ENCODE measurements at regions not wholly inside any gene's neighbourhood (a gene's known extent, or its start where the extent isn't known, plus 50 kb on each side); places are given as distances from the start of the nearest gene placed in this dataset.

DNA sequence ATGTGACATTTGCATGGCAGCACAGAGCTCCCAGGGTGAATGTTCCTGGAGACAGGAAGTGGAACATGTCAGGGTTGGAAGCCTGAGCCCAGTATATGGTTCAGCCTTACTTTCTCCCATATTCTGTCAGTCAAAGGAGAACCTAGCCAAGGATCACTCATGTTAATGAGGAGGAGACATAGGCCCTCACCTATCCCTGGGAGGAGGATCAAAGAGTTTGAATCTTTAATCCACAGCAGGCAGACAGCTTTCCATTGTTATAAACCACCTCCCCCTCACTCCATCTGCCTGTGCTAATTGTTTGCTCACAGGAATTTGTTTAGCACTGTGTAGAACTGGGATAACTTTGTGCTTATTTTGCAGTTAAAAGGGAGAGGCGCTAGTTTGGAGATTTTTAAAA lies 1069.1 kb downstream of the EFNB2 start:
- intact Hi-C loops (cut with micrococcal nuclease), result no loop called here

DNA sequence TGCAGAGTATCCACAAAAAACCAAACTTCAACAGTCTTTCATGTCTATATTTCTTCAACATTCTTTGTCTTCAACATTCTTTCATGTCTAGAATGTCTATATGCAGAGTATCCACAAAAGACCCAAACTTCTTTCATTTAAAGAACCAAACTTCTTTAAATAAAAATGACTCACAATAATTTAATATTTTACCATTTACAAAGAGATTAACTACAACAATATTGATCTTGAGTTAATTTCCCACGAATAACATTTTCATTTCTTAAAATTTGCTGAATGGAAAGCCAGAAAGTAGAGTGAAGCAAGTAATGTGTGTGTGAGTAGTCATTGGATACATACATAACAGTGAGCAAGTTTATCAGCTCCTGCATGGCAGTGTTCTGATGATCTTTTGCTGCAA lies 1069.7 kb downstream of the EFNB2 start, which contains the start of gene DAOA:
Gene DAOA (plus strand): TSS at position 301 of the 400 bp plus-strand sequence.
- intact Hi-C loops (cut with micrococcal nuclease), result no loop called here

DNA sequence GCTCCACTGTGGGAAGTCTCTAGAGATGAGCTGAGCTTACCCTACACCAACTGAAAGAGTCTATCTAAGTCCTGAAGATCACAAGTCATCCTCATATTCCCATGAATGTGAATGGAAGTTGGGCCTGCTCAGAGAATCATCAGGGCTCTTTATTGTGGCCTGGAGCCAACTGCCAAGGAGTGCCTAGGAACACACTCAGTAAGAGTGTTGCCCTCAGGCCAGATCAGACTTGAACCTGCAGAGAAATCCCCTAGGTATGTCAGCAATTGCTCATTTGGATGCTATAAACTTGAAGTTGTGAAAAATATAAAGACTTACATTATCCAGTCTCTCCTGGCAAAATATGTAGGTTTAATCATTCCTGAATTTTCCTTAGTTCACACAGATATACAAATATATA lies 1070.2 kb downstream of the EFNB2 start:
- intact Hi-C loops (cut with micrococcal nuclease), result no loop called here

DNA sequence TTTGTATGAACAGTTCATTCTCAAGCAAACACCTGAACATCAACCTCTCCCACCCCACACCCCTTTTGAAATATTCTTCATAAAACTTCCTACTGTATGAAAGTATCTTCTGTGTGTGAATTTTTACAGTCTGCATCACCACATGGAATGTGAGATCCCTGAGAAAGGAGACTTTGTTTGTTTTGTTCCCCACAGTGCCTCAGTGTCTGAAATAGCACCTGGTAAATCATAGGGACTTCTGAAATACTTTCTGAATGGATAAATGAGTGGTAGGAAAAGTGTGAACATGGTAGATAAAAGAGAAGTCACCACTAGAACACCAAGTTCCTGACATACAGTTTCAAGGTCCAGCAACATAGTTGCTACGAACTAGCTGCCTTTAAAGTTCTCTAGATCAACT lies 1071.2 kb downstream of the EFNB2 start:
- intact Hi-C loops (cut with micrococcal nuclease), result no loop called here

DNA sequence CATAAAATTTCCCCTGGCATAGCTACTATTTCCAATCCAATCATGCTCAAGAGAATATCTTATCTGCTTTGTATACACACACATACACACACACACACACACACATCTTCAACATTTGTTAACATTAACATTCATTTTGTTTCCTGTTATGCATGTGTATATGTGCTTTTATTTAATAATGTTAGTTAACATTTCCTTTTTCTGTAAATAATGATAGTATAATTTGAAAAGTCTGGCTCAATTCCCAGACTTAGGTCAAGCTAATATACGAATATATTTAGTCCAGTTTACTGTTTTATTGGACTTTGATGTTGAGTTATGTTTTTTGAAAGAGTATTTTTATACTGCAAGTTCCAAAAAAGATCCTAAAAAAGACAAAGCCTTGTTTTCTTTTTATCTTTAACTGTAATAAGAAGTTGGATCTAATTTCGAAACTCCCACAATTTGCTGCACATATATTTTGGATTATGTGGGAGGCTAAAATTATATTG lies 1072.4 kb downstream of the EFNB2 start:
- intact Hi-C loops (cut with micrococcal nuclease), result no loop called here

DNA sequence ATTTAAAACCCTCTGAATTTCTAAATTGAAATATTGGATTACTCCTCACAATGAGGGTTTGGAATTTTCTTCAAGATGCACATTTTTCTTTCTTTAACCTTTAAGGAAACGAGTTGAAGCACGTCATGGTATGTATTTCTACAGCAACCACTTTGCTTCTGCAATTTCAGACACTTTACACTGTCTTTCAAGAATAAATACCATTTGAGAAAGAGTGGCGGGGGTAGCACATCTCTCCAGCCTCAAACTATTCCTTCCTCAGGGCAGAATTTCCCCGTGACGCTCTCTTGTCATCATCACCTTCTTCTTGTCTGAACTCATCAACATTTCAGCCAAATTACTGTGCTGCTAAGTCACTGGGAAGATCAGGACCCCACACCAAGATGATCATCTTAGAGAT lies 1073.4 kb downstream of the EFNB2 start:
- intact Hi-C loops (cut with micrococcal nuclease), result no loop called here

DNA sequence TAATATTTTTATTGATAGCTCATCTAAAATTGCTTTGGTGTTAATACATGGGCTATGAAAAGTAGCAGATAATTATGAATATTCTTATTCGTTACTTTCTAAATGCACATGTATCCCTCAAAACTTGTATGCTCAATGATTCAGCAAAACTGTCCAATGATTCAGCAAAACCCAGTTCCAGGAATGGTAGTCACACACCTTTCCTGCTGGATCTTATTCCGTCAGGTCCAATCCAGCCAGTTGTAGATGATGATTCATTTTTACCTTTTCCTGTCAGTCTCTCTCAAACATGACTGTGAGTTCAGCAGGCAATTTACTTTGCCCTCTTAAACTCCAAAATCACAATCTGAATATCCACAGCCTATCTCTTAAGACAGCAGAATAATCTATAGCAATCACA lies 1082.6 kb downstream of the EFNB2 start:
- intact Hi-C loops (cut with micrococcal nuclease), result no loop called here

DNA sequence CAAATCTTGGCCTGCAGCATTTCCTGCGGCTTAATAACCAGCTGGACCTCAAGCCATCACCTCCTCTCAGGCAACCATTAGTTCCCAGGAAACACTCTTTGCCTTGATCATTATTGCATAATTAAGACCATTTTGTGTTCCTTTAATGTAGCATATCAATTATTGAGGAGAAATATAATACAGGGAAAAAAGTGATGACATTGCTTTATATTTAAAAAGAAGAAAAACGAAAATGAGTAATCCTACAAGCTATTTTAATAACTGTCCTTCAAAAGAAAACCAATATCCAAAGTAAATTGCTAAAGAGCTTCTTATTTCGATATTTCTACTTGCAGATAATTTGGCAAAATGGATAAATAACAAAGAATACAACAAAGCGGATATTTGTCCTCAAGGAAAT lies 1084.7 kb downstream of the EFNB2 start:
- intact Hi-C loops (cut with micrococcal nuclease), result no loop called here

DNA sequence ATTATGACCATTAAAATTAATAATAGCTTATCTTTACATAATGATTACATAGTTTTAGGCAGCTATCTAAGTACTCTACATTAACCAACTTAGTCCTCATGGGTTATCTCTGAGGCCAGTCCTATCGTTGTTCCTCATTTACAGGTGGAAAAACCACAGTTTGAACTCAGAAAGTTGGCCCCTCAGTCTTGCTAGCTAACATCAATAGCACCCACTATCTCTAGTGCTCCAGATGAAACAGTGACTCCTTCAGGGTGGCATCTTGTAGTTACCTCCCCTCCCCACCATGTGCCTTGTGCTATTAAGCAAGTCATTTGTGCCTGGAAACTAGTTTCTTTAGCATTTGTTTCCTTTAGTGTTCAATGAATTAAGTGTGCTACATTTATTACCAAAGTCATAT lies 1086.7 kb downstream of the EFNB2 start:
- intact Hi-C loops (cut with micrococcal nuclease), result no loop called here

DNA sequence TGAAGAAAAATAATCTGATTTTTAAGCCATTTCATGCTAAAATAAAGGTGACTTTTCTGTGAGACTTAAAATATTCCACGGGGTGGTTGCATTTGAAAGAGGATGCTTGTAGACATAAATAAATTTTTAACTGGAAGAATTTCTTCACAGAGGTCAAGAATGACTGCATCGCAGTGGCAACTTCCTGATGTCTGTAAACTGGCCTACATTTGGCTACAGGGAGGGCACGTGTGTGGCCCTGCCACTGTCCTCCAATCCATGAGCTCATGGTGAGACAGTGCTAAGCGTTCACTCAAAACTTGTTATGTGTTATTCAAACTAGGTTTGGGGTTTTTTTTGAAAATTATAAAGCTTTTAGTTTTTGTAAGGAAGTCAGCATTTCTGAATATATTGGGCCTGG lies 1089.3 kb downstream of the EFNB2 start:
- intact Hi-C loops (cut with micrococcal nuclease), result no loop called here

DNA sequence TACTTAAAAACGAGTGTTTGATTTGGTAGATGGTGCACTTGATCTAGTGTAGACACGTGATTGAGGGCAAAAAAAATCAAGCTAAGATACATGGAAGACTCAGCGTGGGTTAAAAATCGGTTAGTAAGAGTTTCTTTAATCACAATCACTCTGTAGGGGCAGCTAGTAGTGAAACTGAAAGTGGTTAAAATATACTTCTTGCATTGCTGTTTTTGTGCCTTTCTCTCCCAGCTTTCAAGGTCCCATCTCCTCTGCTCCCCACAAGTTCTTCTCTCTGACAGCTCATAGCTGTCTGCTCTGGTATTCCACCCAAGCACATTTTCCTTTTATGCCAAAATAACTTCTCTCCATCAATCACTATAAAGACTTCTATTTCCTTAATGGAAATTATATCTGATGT lies 1089.7 kb downstream of the EFNB2 start:
- intact Hi-C loops (cut with micrococcal nuclease), result no loop called here

DNA sequence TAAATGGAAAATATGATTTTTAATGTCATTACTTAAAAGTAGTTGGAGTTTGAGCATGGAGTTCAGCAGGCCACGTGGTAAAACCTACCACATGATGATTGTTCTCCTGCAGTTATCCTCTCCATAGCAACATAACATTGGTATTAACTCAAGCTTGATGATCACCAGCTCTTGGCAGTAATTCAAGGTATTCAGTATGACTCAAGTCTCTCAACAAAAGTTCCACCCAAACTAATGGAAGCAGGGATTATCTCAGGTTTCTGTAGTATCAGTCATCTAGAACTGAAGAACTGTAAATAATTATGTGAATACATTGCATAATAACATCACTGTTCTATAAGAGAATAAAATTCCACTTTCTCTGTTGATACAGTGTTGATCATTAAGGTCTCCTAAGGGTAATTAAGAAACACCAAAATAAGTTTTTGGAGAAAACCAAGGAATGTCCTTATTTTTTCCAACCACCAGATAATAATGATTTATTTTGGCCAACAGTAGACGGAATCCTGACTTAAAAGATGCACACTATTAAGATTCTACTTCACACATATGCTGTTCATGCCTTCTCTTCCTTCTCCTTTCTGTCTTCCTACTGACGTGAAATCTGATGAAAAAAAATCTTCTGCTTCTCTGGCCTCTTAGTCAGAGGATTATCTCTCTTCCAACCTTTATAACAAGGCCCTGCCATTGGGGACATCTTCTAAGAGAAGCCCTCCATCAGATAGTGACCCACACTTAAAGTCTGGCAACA lies 1092.3 kb downstream of the EFNB2 start:
- intact Hi-C loops (cut with micrococcal nuclease), result no loop called here

DNA sequence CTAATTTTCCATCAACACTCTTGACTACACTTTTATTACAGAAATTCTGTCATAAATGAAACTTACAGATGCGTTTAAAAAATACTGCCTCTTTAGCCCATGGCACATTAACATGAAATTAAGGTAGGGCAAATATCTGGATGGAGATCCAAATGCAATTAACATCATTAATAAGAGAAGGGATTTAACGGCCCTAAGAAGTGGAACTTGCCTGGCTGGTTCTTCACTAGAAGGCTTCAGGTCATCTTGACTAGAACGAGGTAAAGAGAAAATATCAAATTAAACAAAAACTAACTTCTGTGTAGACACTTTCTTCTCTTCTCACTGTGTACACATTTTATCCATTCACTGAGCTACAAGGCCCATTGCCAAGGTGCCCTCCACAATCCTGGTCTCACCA lies 1093.4 kb downstream of the EFNB2 start:
- intact Hi-C loops (cut with micrococcal nuclease), result no loop called here

DNA sequence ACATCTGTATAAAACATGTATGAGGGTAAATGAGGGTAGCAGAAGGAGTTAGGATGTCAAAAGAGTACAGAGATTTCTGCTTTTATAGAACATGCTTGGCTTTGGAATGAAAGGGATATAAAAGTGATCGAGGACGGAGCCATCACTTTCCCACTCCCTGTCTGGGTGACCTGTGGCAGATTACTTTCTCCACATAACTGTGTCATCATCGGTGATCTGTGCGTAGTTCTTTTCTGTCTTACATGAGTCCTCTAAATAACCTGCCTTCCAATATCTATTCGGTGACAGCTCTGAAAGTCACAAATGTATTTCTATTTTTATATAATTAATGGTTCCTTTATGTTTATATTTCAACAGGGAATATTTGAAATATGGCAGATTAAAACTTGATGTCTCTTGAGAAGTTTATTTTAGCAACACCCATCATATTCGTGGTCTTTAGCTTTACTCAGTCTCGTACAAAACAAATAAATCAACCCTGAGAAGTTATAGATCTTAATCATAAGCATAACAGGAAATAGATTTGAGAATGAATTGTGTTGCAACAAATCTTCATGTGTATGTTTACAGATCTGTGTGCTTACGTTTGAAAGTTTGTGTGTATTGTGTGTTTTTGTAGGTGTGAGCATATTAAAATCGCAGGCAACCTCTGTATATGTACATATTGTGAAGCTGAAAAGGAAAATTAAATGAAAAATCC lies 1094.3 kb downstream of the EFNB2 start:
- intact Hi-C loops (cut with micrococcal nuclease), result no loop called here

DNA sequence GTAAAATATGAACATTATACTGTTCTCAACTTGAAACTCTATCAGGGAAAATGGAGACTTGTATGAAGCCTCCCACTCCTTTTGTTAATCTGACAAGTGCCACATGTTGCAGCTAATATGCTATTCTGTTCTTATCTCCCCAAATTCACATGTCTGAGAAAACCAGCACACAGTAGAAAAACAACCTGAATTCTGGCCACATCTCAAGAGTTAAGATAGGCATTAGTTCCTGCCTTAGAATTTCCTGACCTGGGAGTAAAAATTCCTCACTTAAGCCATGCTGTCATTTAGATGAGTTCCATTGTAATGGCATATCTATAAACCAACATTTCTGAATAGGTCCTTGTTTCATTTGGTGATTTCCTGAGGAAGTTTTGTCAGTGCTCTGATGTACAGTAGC lies 1098.5 kb downstream of the EFNB2 start:
- intact Hi-C loops (cut with micrococcal nuclease), result no loop called here

DNA sequence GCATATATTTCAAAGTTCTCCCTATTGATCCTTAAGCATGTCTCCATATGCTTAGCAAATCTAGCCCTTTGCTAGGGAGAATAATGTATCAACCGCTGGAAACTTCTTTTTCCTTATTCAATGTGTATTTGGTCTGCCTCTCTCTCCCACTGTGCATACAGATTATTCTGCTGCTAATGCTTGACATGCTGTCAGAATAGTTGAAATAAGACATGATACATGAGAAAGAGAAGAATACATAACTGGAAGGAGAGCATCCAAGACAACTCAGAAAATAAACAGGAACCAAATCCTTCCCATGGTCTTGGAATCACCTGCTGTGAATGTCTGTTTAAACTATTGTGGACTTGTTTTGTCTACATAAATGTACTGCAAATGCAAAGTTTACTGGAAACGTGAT lies 1103.0 kb downstream of the EFNB2 start:
- intact Hi-C loops (cut with micrococcal nuclease), result no loop called here

DNA sequence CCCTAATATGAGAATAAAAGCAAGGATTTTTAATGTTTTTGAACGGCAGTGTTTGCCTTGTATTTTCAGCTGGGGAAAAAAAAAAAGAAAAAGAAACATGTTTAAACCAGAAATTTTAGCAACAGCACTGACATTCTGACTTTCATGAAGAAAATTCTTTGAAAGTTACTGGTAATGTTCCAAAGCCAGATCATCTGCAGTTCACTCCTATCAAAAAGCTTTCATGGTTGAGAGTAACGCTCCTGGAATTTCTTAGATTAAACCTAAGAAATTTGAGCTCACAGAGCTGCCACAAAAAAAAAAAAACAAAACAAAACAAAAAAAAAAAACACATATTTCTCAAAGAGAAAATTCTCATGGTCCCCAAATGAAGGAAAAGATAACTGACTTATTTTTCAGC lies 1106.7 kb downstream of the EFNB2 start:
- intact Hi-C loops (cut with micrococcal nuclease), result no loop called here

DNA sequence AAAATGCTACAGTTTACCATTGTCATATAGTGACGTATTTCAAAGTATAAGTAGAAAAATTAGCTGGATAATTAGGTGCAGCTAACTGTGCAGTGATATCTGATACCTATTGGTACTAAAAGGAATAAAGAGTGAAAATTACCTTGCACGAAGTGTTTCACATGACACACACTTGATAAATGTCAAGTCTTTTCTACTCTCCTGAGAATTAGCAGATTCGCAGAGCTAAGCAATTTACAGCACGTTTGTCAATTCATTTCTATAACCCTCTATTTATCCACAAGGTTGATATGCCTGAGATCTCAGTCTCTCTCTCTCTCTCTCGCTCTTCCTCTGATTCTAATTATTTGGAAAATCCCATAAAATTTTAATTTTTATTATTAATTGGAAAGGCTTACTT lies 1109.0 kb downstream of the EFNB2 start:
- intact Hi-C loops (cut with micrococcal nuclease), result no loop called here

DNA sequence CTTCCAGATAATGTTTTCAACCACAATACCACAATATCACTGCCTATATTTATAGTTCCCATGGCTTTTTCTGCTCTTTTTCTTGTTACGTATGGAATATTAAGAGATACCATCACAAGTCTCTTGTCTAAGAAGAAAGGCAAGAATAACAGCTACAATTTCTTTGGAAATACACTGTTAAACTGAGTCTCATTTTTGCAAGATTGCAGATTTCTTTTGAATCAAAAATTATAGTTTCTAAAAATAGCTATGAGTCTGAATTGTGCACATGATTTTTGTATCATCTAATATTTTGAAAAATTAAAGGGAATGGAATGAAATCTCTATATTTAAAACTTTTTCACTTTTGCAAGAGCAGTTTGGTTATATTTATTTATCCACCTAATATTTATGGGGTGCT lies 1120.8 kb downstream of the EFNB2 start:
- intact Hi-C loops (cut with micrococcal nuclease), result loop anchor here (10.0 kb wide), 1 partner anchor 1500 kb away; no protein-coding TSS in a partner anchor

DNA sequence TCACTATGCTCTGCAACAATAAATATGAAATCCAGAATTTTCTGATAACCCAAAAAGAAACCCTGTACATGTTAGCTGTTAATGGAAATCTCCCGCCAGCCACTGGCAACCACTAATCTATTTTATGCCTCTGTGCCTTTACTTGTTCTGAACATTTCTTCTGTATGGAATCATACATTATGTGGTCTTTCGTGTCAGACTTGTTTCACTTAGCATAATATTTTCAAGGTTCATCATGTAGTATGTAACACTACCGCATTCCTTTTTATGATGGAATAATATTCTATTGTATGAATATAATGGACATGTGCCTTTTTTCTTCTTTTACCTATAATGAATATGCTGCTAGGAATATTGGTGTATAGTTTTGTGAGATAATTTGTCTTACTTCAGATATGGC lies 1123.3 kb downstream of the EFNB2 start:
- intact Hi-C loops (cut with micrococcal nuclease), result loop anchor here (10.0 kb wide), 1 partner anchor 1503 kb away; no protein-coding TSS in a partner anchor

DNA sequence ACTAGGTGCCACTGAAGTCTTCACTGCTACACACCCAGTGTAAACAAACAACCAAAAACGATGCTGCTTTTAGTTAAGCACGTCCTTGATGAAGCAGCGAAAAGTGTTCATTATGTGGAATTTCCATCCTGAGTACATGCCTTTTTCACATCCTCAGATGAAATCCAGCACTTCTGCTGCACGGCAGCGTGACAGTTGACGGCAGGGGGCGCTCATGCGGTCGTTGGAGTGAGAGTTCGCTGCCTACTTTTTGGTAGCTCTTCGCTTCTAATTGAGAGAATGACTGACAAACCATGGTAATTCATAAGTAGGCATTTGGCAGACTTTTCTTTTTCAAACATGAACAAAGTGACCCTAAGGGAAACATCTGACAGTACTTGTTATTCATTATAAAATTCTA lies 1124.9 kb downstream of the EFNB2 start:
- intact Hi-C loops (cut with micrococcal nuclease), result loop anchor here (10.0 kb wide), 1 partner anchor 1504 kb away; no protein-coding TSS in a partner anchor

DNA sequence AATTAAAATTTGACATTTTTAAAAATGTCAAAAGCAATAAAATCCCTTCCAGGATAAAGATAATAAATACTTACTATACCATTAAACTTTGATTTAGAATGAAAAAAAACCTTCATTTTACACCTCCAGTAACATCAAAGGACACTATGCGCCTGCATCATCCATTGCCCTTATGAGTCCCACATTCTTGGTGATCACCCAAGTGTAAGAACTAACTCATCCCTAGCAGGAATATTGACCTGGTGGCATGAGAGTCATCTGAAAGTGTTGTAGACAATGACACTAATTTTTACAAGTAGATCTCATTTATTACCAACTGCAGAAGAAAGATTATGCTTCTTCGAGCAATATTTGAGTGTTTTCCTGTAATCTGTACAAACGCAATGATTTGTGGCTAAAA lies 1128.9 kb downstream of the EFNB2 start:
- intact Hi-C loops (cut with micrococcal nuclease), result no loop called here

DNA sequence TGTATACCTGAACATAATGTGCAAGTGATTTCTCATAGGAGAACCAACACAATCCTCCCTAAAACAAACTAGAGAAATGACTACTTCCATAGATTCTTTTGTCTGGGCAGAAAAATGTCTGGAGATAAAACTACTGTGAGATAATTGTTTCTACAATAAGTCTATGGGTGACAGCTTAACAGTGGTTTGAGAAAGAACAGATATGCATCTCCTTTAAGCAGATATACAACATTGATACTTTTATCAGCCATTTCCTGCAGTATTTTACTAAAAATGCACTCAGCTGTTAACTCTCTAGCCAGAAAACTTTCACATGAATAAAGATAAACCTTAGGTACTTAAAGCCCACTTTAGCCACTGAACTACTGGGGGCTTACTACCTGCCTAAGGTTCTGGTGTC lies 1132.4 kb downstream of the EFNB2 start:
- intact Hi-C loops (cut with micrococcal nuclease), result no loop called here
